H9 (cell line): ENCODE measurements at regions not wholly inside any gene's neighbourhood (a gene's known extent, or its start where the extent isn't known, plus 50 kb on each side); places are given as distances from the start of the nearest gene placed in this dataset.

ENCODE experiments used
- DNase-seq: peaks from one replicate; pipeline ENCODE4 v3.0.0-alpha.2; 2017
- H2AFZ ChIP-seq: one replicate; pipeline ENCODE4 v1.6.1; 2013; ENCODE audit warnings: mild to moderate bottlenecking, low read length, control low read depth, moderate library complexity
- H2AK5ac ChIP-seq: 2 replicates; pipeline ENCODE4 v1.6.1; 2013; ENCODE audit warnings: low read length, control low read depth, mixed read lengths; ENCODE audit not compliant: insufficient read length
- H2BK120ac ChIP-seq: one replicate; pipeline ENCODE4 v1.6.1; 2013; ENCODE audit warnings: low read depth, mild to moderate bottlenecking, low read length, control low read depth, inconsistent platforms; ENCODE audit not compliant: poor library complexity, severe bottlenecking
- H2BK12ac ChIP-seq: 2 replicates; pipeline ENCODE4 v1.6.1; 2013; ENCODE audit warnings: low read length, control low read depth, mixed read lengths, low read depth; ENCODE audit not compliant: insufficient read length
- H2BK15ac ChIP-seq: 2 replicates; pipeline ENCODE4 v1.6.1; 2013; ENCODE audit warnings: low read depth, low read length, control low read depth
- H2BK20ac ChIP-seq: one replicate; pipeline ENCODE4 v1.6.1; 2013; ENCODE audit warnings: low read depth, mild to moderate bottlenecking, low read length, control low read depth, inconsistent platforms; ENCODE audit not compliant: poor library complexity, severe bottlenecking
- H2BK5ac ChIP-seq: 2 replicates; pipeline ENCODE4 v1.6.1; 2013; ENCODE audit warnings: low read length, control low read depth, mixed read lengths; ENCODE audit not compliant: insufficient read length
- H3K14ac ChIP-seq: 2 replicates; pipeline ENCODE4 v1.6.1; 2013; ENCODE audit warnings: low read length, control low read depth; ENCODE audit not compliant: insufficient read depth
- H3K18ac ChIP-seq: 2 replicates; pipeline ENCODE4 v1.6.1; 2013; ENCODE audit warnings: low read depth, mild to moderate bottlenecking, mixed read lengths, low read length, control low read depth; ENCODE audit not compliant: insufficient read length
- H3K23ac ChIP-seq: 2 replicates; pipeline ENCODE4 v1.6.1; 2013; ENCODE audit warnings: low read length, control low read depth, mixed read lengths, low read depth; ENCODE audit not compliant: insufficient read length
- H3K23me2 ChIP-seq: 2 replicates; pipeline ENCODE4 v1.6.1; 2013; ENCODE audit warnings: low read depth, mild to moderate bottlenecking, mixed read lengths, low read length, control low read depth; ENCODE audit not compliant: insufficient read length, poor library complexity, severe bottlenecking
- H3K27ac ChIP-seq: 2 replicates; pipeline ENCODE4 v1.5.1; 2013; ENCODE audit warnings: low read length, control low read depth, mixed read lengths, low read depth; ENCODE audit not compliant: insufficient read length
- H3K27me3 ChIP-seq: 2 replicates; pipeline ENCODE4 v1.6.1; 2013; ENCODE audit warnings: low read length, control low read depth, inconsistent platforms; ENCODE audit not compliant: insufficient read depth
- H3K4ac ChIP-seq: 2 replicates; pipeline ENCODE4 v1.6.1; 2013; ENCODE audit warnings: low read depth, mild to moderate bottlenecking, control low read depth, inconsistent platforms, low read length, moderate library complexity
- H3K4me1 ChIP-seq: 2 replicates; pipeline ENCODE4 v1.6.1; 2013; ENCODE audit warnings: low read length, control low read depth, inconsistent platforms; ENCODE audit not compliant: insufficient read depth
- H3K4me2 ChIP-seq: 2 replicates; pipeline ENCODE4 v1.6.1; 2013; ENCODE audit warnings: low read length, control low read depth, mixed read lengths; ENCODE audit not compliant: insufficient read length, insufficient read depth
- H3K56ac ChIP-seq: 2 replicates; pipeline ENCODE4 v1.6.1; 2013; ENCODE audit warnings: low read depth, mild to moderate bottlenecking, mixed read lengths, low read length, control low read depth; ENCODE audit not compliant: insufficient read length
- H3K79me1 ChIP-seq: 2 replicates; pipeline ENCODE4 v1.6.1; 2013; ENCODE audit warnings: low read depth, mild to moderate bottlenecking, moderate library complexity, low read length, control low read depth, inconsistent platforms; ENCODE audit not compliant: insufficient read depth, poor library complexity, severe bottlenecking
- H3K79me2 ChIP-seq: 2 replicates; pipeline ENCODE4 v1.6.1; 2013; ENCODE audit warnings: low read length, control low read depth, inconsistent platforms; ENCODE audit not compliant: insufficient read depth
- H3K9ac ChIP-seq: 2 replicates; pipeline ENCODE4 v1.6.1; 2013; ENCODE audit warnings: low read length, control low read depth, mixed read lengths; ENCODE audit not compliant: insufficient read length; ENCODE audit errors: extremely low read depth
- H3K9me3 ChIP-seq: one replicate; pipeline ENCODE4 v1.6.1; 2013; ENCODE audit warnings: low read depth, low read length, inconsistent platforms; ENCODE audit not compliant: control insufficient read depth
- H3T11ph ChIP-seq: one replicate; pipeline ENCODE4 v1.6.1; 2013; ENCODE audit warnings: mild to moderate bottlenecking, low read length, control low read depth, inconsistent platforms
- H4K20me1 ChIP-seq: one replicate; pipeline ENCODE4 v1.6.1; 2013; ENCODE audit not compliant: control insufficient read depth, insufficient read length, insufficient read depth
- H4K5ac ChIP-seq: 2 replicates; pipeline ENCODE4 v1.6.1; 2013; ENCODE audit warnings: low read depth, mild to moderate bottlenecking, mixed read lengths, low read length, control low read depth; ENCODE audit not compliant: insufficient read length
- H4K8ac ChIP-seq: replicated peaks from 2 replicates; pipeline ENCODE4 v1.6.1; 2013; ENCODE audit warnings: low read length, control low read depth, mixed read lengths, low read depth; ENCODE audit not compliant: insufficient read length
- H4K91ac ChIP-seq: 2 replicates; pipeline ENCODE4 v1.6.1; 2013; ENCODE audit warnings: low read depth, mild to moderate bottlenecking, moderate library complexity, mixed read lengths, low read length, control low read depth; ENCODE audit not compliant: insufficient read length
- H3K27ac Mint-ChIP-seq, 3 experiments: 2 replicates in 2 of 3; 3 replicates in 1 of 3; pipeline ENCODE4 v1.8.0; 2020 to 2021; ENCODE audit warnings: mixed read lengths in 3 of 3, mild to moderate bottlenecking in 1 of 3, moderate library complexity in 1 of 3
- H3K27me3 Mint-ChIP-seq: 2 replicates; pipeline ENCODE4 v1.8.0; 2021; ENCODE audit warnings: low read depth, mild to moderate bottlenecking, moderate library complexity, mixed read lengths
- H3K36me3 Mint-ChIP-seq, 3 experiments: 2 replicates in 2 of 3; 3 replicates in 1 of 3; pipeline ENCODE4 v1.8.0; 2020 to 2021; ENCODE audit warnings: low read depth in 3 of 3, mixed read lengths in 3 of 3; ENCODE audit not compliant: insufficient read depth in 1 of 3
- H3K4me1 Mint-ChIP-seq, 2 experiments: 2 replicates each; pipeline ENCODE4 v1.8.0; 2020; ENCODE audit warnings: mixed read lengths in 2 of 2
- H3K4me3 Mint-ChIP-seq, 2 experiments: 2 replicates in 1 of 2; 3 replicates in 1 of 2; pipeline ENCODE4 v1.8.0; 2020 to 2021; ENCODE audit warnings: mild to moderate bottlenecking in 2 of 2, mixed read lengths in 2 of 2, moderate library complexity in 1 of 2
- H3K9me3 Mint-ChIP-seq, 2 experiments: 2 replicates in 1 of 2; 3 replicates in 1 of 2; pipeline ENCODE4 v1.8.0; 2020; ENCODE audit warnings: mild to moderate bottlenecking in 2 of 2, mixed read lengths in 2 of 2, moderate library complexity in 1 of 2
- CTCF ChIP-seq: fragments of 200-600 bp; sonication (generic); conservative IDR thresholded peaks from 3 replicates; pipeline ENCODE4 v1.8.0; 2021; ENCODE audit warnings: antibody characterized with exemption, mild to moderate bottlenecking
- WGBS: extraction: QIAGEN DNeasy Blood & Tissue Kit; methylation state at CpG from one replicate; pipeline ENCODE4 v1.1.7; 2013; ENCODE audit warnings: missing lambda C conversion rate, low lambda C conversion rate, mixed read lengths; ENCODE audit not compliant: insufficient read length; ENCODE audit errors: extremely low coverage; 5-methylcytosine and 5-hydroxymethylcytosine counted together

GRCh38 chr4:110826656-110827055 is 203.8 kb upstream of the PITX2 start:
- no peaks in the 10 kb centered on the region for H3K23me2 ChIP-seq
- no peaks in the 10 kb centered on the region for H3K4me1 Mint-ChIP-seq
- H4K20me1 ChIP-seq: no peaks in the 10 kb centered on the region
- DNase-seq: no peak
- no peak overlapping the region for H4K91ac ChIP-seq
- no CpG with 5 or more reads among the region's 8 CpGs for WGBS
- H2AK5ac ChIP-seq: no peak overlapping the region
- no peak overlapping the region for H3K4ac ChIP-seq
- no peaks in the 10 kb centered on the region for H3K4me1 ChIP-seq
- H2BK5ac ChIP-seq: no peak overlapping the region
- no peak overlapping the region for H3K56ac ChIP-seq
- no peak overlapping the region for H3K4me3 Mint-ChIP-seq
- H2BK15ac ChIP-seq: no peak overlapping the region
- no peak overlapping the region for H3K23ac ChIP-seq
- H3K79me1 ChIP-seq: no peaks in the 10 kb centered on the region
- no peak overlapping the region for H4K5ac ChIP-seq
- no peak overlapping the region for H4K8ac ChIP-seq
- H3K79me2 ChIP-seq: no peaks in the 10 kb centered on the region
- H3K27ac Mint-ChIP-seq: no peak overlapping the region
- no peak overlapping the region for H3K14ac ChIP-seq
- H2AFZ ChIP-seq: no peak overlapping the region
- H2BK120ac ChIP-seq: no peak overlapping the region
- H2BK12ac ChIP-seq: no peak overlapping the region
- H3K27me3 ChIP-seq: no peaks in the 10 kb centered on the region
- no peak overlapping the region for H3K18ac ChIP-seq
- no peak overlapping the region for H3T11ph ChIP-seq
- peak; percentile 21; the same call in 2 of the 3 replicates for TF ChIP-seq CTCF
- H3K36me3 Mint-ChIP-seq: peaks cover 0 to 2% (median 0%) of the 10 kb centered on the region in 3 experiments; a peak in 1 of 7 replicates
- no peak overlapping the region for H2BK20ac ChIP-seq
- H3K9me3 ChIP-seq: no peaks in the 10 kb centered on the region
- H3K4me2 ChIP-seq: no peak overlapping the region
- H3K9me3 Mint-ChIP-seq: peaks cover 2 to 6% of the 10 kb centered on the region in 2 experiments; a peak in 4 of 5 replicates
- H3K27me3 Mint-ChIP-seq: no peaks in the 10 kb centered on the region
- H3K9ac ChIP-seq: no peak overlapping the region
- no peak overlapping the region for H3K27ac ChIP-seq
